Activated CD4-positive, alpha-beta memory T cell treated with anti-CD3 and anti-CD28 coated beads, Interleukin-2, amount 10 ng/mL, durations not matched to agents 7 days and 5 days (primary cell): ENCODE measurements at regions not wholly inside any gene's neighbourhood (a gene's known extent, or its start where the extent isn't known, plus 50 kb on each side); places are given as distances from the start of the nearest gene placed in this dataset.
"Not testable (repeated sequence)": the region's sequence is repeated elsewhere in the genome, so short reads cannot be mapped to it uniquely, and the experiment has no call there.

ENCODE experiments used
- CTCF ChIA-PET: fragments of 350-600 bp; sonication (Branson Sonifier 250); formaldehyde crosslinking; loops from one replicate; lab custom pipeline; 2021; ENCODE audit warnings: antibody characterized with exemption, inconsistent platforms; lab: Charles Lee
- POLR2A ChIA-PET: fragments of 350-600 bp; sonication (Branson Sonifier 250); formaldehyde crosslinking; loops from one replicate; lab custom pipeline; 2021; ENCODE audit warnings: antibody characterized with exemption; lab: Charles Lee
- DNase-seq: peaks from one replicate; pipeline ENCODE4 v3.0.0-alpha.2; 2020
- H3K27ac Mint-ChIP-seq: one replicate; pipeline ENCODE4 v1.8.0; 2021; ENCODE audit warnings: mild to moderate bottlenecking, mixed read lengths
- H3K27me3 Mint-ChIP-seq: one replicate; pipeline ENCODE4 v1.8.0; 2021; ENCODE audit warnings: mixed read lengths
- H3K36me3 Mint-ChIP-seq: one replicate; pipeline ENCODE4 v1.8.0; 2021; ENCODE audit warnings: low read depth, mixed read lengths
- H3K4me1 Mint-ChIP-seq: one replicate; pipeline ENCODE4 v1.8.0; 2021; ENCODE audit warnings: mixed read lengths
- H3K4me3 Mint-ChIP-seq: one replicate; pipeline ENCODE4 v1.8.0; 2021; ENCODE audit warnings: mild to moderate bottlenecking, mixed read lengths
- H3K9me3 Mint-ChIP-seq: one replicate; pipeline ENCODE4 v1.8.0; 2021; ENCODE audit warnings: mixed read lengths

DNA sequence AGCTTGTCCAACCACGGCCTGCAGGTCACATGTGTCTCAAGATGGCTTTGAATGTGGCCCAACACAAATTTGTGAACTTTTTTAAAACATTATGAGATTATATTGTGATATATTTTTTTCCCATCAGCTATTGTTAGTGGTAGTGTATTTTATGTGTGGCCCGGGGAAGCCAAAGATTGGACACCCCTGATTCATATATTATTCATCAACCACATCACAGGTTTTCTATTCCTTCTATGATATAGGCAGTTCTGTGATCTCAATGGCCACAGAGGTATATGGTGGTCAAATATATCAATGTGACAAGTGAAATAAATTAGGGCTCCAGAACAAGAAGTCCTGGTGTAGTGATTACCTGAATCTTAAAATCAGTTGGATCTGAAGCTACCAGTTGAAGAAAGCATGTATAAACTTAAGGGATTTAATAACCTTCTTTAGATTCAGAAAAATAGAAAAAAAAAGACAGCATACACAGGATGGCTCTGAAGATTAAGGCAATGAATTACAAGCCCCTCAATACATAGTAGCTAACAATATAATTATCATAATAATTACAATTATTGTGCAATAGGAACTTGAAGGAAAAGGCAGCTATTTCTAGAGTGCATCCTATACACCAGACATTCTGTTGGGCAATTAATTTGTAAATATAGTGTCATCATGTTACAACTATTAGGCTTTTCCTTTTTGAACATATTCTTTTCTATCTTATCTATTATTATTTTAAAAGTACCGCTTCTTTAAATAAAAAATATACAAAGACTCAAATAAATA is 530.4 kb upstream of the PTPRD start:
- Mint-ChIP-seq H3K36me3 (no peaks in the 10 kb centered on the region), H3K4me3 (no peak overlapping the region), H3K27me3 (no peaks in the 10 kb centered on the region), H3K4me1 (no peaks in the 10 kb centered on the region), H3K9me3 (peaks cover 6% of the 10 kb centered on the region), H3K27ac (no peak overlapping the region)
- no peak for DNase-seq
- POLR2A ChIA-PET: no interaction called here
- CTCF ChIA-PET: interaction anchor here (0.6 kb wide), 1 partner anchor 591 kb away, joined by 3 read pairs; no protein-coding TSS in a partner anchor

DNA sequence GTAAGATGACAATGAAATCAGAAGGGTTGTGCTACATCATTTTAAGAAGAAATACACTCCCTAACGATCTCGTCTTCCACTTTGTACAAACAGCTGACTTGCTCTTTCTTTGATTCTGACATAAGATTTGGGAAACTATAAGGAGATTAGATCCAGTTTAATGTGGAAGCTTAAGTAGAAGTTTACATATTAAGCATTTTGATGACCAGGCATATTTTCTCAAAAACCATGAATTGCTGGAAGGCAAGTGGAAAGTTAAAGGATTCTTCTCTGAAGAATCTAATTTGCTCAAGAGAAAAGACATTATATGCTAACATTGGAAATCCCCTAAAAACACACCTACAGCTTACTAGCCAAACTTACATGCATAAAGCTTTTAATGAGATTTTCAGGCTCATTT is 531.9 kb upstream of the PTPRD start:
- no peaks in the 10 kb centered on the region for H3K27me3 Mint-ChIP-seq
- H3K36me3 Mint-ChIP-seq: no peaks in the 10 kb centered on the region
- CTCF ChIA-PET: no interaction called here
- POLR2A ChIA-PET: no interaction called here
- peaks cover 7% of the 10 kb centered on the region for H3K9me3 Mint-ChIP-seq
- DNase-seq: no peak
- H3K27ac Mint-ChIP-seq: no peak overlapping the region
- no peak overlapping the region for H3K4me3 Mint-ChIP-seq
- no peaks in the 10 kb centered on the region for H3K4me1 Mint-ChIP-seq

DNA sequence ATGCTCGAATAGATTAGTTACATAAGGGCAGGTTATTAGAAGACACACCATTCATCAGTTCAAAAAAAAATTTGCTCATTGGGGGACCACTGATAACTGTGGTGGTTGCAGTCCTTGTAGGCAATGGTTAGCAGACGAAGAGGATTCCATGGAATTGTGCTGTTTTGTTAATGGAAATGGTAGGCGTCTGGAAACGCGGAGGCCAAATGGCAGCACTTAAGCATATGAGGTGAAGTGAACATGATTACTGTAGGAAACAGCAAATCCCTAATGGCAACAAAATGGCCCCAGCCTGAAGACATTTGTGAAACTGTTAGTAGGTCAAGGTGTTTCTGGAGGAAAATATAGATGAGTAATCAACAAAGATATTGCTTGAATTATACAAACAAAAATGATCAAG is 535.4 kb upstream of the PTPRD start:
- no peak overlapping the region for H3K27ac Mint-ChIP-seq
- POLR2A ChIA-PET: no interaction called here
- CTCF ChIA-PET: no interaction called here

DNA sequence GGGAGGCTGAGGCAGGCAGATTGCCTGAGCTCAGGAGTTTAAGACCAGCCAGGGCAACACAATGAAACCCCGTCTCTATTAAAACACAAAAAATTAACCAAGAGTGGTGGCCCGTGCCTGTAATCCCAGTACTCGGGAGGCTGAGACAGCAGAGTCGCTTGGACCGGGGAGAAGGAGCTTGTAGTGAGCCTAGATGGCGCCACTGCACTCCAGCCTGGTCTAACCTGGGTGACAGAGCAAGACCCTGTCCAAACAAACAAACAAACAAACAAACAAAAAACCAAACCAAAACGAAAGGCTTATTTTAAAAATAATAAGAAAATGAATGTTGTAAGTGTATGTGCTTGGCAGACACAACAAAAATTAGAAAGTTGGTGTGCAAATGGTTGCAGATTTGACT is 536.3 kb upstream of the PTPRD start:
- Mint-ChIP-seq H3K4me1 (no peaks in the 10 kb centered on the region), H3K36me3 (no peaks in the 10 kb centered on the region), H3K4me3 (no peak overlapping the region), H3K9me3 (peaks cover 18% of the 10 kb centered on the region), H3K27ac (no peak overlapping the region), H3K27me3 (no peaks in the 10 kb centered on the region)
- no peak for DNase-seq
- ChIA-PET POLR2A (no interaction called here), CTCF (no interaction called here)

More for the DNA sequence above, 535.4 kb upstream of the PTPRD start:
- no peaks in the 10 kb centered on the region for H3K36me3 Mint-ChIP-seq
- H3K4me3 Mint-ChIP-seq: no peak overlapping the region
- no peak for DNase-seq
- H3K4me1 Mint-ChIP-seq: no peaks in the 10 kb centered on the region
- peaks cover 14% of the 10 kb centered on the region for H3K9me3 Mint-ChIP-seq
- no peaks in the 10 kb centered on the region for H3K27me3 Mint-ChIP-seq

DNA sequence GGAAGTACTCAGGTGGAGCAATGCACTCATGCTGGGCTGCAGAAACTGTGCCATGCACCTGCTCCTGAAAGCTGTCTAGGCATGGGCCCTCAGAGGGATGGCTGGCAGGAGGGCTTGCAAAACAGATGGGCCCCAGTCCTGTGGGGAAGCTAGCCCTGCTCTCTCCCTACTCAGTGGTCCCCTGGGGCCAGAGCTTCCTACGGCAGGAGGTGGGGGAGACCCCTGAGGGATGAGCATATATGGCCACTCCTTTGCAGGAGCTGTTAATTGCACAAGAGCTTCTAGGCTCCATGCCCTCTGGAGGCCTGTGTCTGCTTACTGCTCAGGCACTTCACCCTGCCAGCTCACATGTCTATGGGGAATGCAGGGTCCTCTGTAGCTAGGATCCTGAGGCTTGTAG is 545.3 kb upstream of the PTPRD start:
- Mint-ChIP-seq H3K27me3 (no peaks in the 10 kb centered on the region), H3K4me1 (no peaks in the 10 kb centered on the region), H3K27ac (no peak overlapping the region), H3K36me3 (no peaks in the 10 kb centered on the region), H3K9me3 (peaks cover 30% of the 10 kb centered on the region), H3K4me3 (no peak overlapping the region)
- ChIA-PET CTCF (no interaction called here), POLR2A (no interaction called here)
- no peak for DNase-seq

GRCh38 chr9:11158676-11159075 is 545.9 kb upstream of the PTPRD start:
- H3K4me3 Mint-ChIP-seq: no peak overlapping the region

GRCh38 chr9:11159318-11159862 is 546.6 kb upstream of the PTPRD start:
- H3K4me3 Mint-ChIP-seq: no peak overlapping the region
- ChIA-PET POLR2A (no interaction called here), CTCF (no interaction called here)
- no peaks in the 10 kb centered on the region for H3K27me3 Mint-ChIP-seq
- H3K36me3 Mint-ChIP-seq: no peaks in the 10 kb centered on the region
- no peak overlapping the region for H3K27ac Mint-ChIP-seq
- no peak for DNase-seq
- peaks cover 30% of the 10 kb centered on the region for H3K9me3 Mint-ChIP-seq
- no peaks in the 10 kb centered on the region for H3K4me1 Mint-ChIP-seq

More at GRCh38 chr9:11158676-11159075, 545.9 kb upstream of the PTPRD start:
- Mint-ChIP-seq H3K27ac (no peak overlapping the region), H3K4me1 (no peaks in the 10 kb centered on the region), H3K9me3 (peaks cover 29% of the 10 kb centered on the region), H3K36me3 (no peaks in the 10 kb centered on the region), H3K27me3 (no peaks in the 10 kb centered on the region)
- CTCF ChIA-PET: no interaction called here
- POLR2A ChIA-PET: no interaction called here
- no peak for DNase-seq

- H3K27ac Mint-ChIP-seq: no peak overlapping the region
- no peaks in the 10 kb centered on the region for H3K27me3 Mint-ChIP-seq
- CTCF ChIA-PET: no interaction called here
- H3K9me3 Mint-ChIP-seq: peaks cover 20% of the 10 kb centered on the region
- H3K4me3 Mint-ChIP-seq: no peak overlapping the region
- H3K4me1 Mint-ChIP-seq: no peaks in the 10 kb centered on the region
- POLR2A ChIA-PET: no interaction called here
- DNase-seq: no peak
- no peaks in the 10 kb centered on the region for H3K36me3 Mint-ChIP-seq
Observed at GRCh38 chr9:11163843-11164242, 551.0 kb upstream of the PTPRD start.

- Mint-ChIP-seq H3K27me3 (no peaks in the 10 kb centered on the region), H3K36me3 (no peaks in the 10 kb centered on the region), H3K27ac (no peak overlapping the region), H3K4me3 (no peak overlapping the region), H3K9me3 (peaks cover 14% of the 10 kb centered on the region), H3K4me1 (no peaks in the 10 kb centered on the region)
- CTCF ChIA-PET: no interaction called here
- no peak for DNase-seq
- POLR2A ChIA-PET: no interaction called here
Observed at GRCh38 chr9:11182001-11182400, 569.2 kb upstream of the PTPRD start.

GRCh38 chr9:11190719-11191118 is 577.9 kb upstream of the PTPRD start:
- POLR2A ChIA-PET: no interaction called here

DNA sequence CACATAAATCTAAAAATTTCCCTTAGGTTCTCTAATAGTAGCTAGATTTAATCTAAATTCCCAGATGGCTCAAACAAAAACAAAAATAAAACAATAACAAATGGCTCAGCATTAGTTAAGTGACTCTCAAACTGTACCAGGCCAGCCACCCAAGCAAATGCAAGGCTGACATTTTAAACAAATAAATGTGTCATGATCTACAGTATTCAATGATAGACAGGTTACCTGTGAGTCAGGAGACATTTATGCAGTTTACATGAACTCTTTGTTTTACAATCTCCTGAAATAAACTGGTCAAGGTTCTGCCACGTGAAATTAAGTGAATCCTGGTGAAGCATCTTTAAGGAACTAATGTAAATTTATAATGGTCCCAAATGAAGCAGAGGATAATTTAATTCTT is 580.2 kb upstream of the PTPRD start:
- DNase-seq: no peak
- peaks cover 17% of the 10 kb centered on the region for H3K9me3 Mint-ChIP-seq
- no peaks in the 10 kb centered on the region for H3K27me3 Mint-ChIP-seq
- H3K4me3 Mint-ChIP-seq: no peak overlapping the region
- no peak overlapping the region for H3K27ac Mint-ChIP-seq
- POLR2A ChIA-PET: no interaction called here
- CTCF ChIA-PET: no interaction called here
- no peaks in the 10 kb centered on the region for H3K36me3 Mint-ChIP-seq
- H3K4me1 Mint-ChIP-seq: no peaks in the 10 kb centered on the region

More at GRCh38 chr9:11190719-11191118, 577.9 kb upstream of the PTPRD start:
- H3K27ac Mint-ChIP-seq: no peak overlapping the region
- no peak for DNase-seq
- CTCF ChIA-PET: no interaction called here
- no peak overlapping the region for H3K4me3 Mint-ChIP-seq
- H3K36me3 Mint-ChIP-seq: no peaks in the 10 kb centered on the region
- H3K27me3 Mint-ChIP-seq: no peaks in the 10 kb centered on the region
- H3K9me3 Mint-ChIP-seq: peaks cover 22% of the 10 kb centered on the region
- no peaks in the 10 kb centered on the region for H3K4me1 Mint-ChIP-seq

GRCh38 chr9:11194246-11194645 is 581.4 kb upstream of the PTPRD start:
- ChIA-PET POLR2A (no interaction called here), CTCF (no interaction called here)
- no peak overlapping the region for H3K4me3 Mint-ChIP-seq
- H3K27ac Mint-ChIP-seq: no peak overlapping the region
- H3K36me3 Mint-ChIP-seq: no peaks in the 10 kb centered on the region
- H3K27me3 Mint-ChIP-seq: no peaks in the 10 kb centered on the region
- peaks cover 14% of the 10 kb centered on the region for H3K9me3 Mint-ChIP-seq
- no peaks in the 10 kb centered on the region for H3K4me1 Mint-ChIP-seq
- DNase-seq: no peak

- H3K27me3 Mint-ChIP-seq, H3K4me1 Mint-ChIP-seq, POLR2A ChIA-PET, DNase-seq, H3K36me3 Mint-ChIP-seq, H3K4me3 Mint-ChIP-seq, CTCF ChIA-PET, H3K27ac Mint-ChIP-seq: not testable (repeated sequence)
- peaks cover 12% of the 10 kb centered on the region for H3K9me3 Mint-ChIP-seq
Observed at GRCh38 chr9:11196840-11197365, 584.1 kb upstream of the PTPRD start.

DNA sequence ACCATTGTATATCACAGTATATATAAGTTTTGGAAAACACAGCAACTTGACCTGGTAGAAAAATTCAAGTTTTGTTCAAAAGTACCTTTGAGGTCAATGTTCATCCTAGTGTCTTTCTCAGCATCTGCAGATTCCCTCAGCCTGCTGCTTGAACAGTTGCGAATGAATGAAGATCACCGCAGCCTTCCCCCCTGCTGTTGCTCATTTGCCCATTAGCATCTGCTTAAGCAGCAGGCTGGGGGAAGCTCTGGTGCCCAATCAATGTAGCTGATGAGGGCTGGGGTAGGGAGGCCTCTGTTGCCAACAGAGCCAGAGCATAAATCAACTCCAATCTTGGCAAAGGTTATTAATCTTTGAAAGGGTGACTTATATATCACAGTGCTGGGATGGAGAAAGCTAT is 586.5 kb upstream of the PTPRD start:
- H3K27ac Mint-ChIP-seq: no peak overlapping the region
- no peaks in the 10 kb centered on the region for H3K4me1 Mint-ChIP-seq
- no peak overlapping the region for H3K4me3 Mint-ChIP-seq
- DNase-seq: no peak
- no peaks in the 10 kb centered on the region for H3K27me3 Mint-ChIP-seq
- H3K36me3 Mint-ChIP-seq: no peaks in the 10 kb centered on the region
- CTCF ChIA-PET: no interaction called here
- POLR2A ChIA-PET: no interaction called here
- peaks cover 18% of the 10 kb centered on the region for H3K9me3 Mint-ChIP-seq
